ENCODE measurements at regions not wholly inside any gene's neighbourhood (a gene's known extent, or its start where the extent isn't known, plus 50 kb on each side); places are given as distances from the start of the nearest gene placed in this dataset.

GRCh38 chr12:90819709-90820108 is 135.3 kb downstream of the CCER1 start (continued):
- TF ChIP-seq CUX1 (IDR thresholded peaks at IDR 0.05; ENCODE audit: insufficient replicate concordance, low read depth, low read length): no peak

DNA sequence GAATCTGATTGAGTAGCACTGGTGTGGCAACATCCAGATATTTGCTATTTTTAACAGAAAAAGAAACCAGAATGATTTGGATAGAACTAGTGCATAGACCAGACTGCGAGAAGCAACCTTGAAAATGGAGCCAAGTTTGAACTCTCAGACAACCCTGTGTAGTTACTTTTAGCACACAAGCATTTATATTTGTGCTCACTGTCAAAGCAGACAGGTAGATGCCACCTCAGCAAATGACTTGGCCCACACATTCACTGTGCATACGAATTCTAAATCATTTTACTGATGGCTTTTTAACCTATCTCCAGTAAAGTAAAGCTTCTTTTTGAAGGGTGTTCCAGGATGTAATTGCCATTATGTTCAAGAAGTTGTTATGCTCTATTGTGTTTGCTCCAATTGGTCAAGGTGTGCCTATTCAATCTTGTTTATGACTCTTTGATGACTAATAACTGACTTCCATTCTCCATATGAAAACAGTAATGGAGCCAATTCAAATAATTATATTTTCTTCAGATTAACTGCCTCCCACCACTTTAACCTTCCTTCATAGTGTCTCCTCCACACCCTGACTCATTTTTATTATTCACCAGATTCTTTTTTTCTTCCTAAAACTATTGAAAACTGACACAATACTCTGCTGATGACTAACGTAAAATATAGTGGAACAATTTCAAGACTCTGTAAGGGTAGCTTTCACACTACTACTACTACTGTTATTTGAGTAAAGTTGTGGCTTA is 138.5 kb downstream of the CCER1 start:
- ATAC-seq (no peak), DNase-seq (ENCODE audit: low read depth, low spot score) (no peak), FAIRE-seq (no peak)
- ChIA-PET SMC1A (ENCODE audit: uncharacterized antibody, unreplicated experiment) (no interaction called here), CTCF (no interaction called here), RAD21 (ENCODE audit: unreplicated experiment) (no interaction called here), POLR2A (no interaction called here)
- Histone ChIP-seq H3K4me1 (ENCODE audit: control insufficient read depth, insufficient read depth, low read length) (no peaks in the 10 kb centered on the region), H3K9me3 (replicated peaks; ENCODE audit: control insufficient read depth, insufficient read depth, low read length) (no peaks in the 10 kb centered on the region), H2AFZ (ENCODE audit: control insufficient read depth, low read depth, low read length) (no peak overlapping the region), H4K20me1 (ENCODE audit: control insufficient read depth, insufficient read depth) (no peaks in the 10 kb centered on the region), H3K4me2 (ENCODE audit: control insufficient read depth, insufficient read depth) (no peak overlapping the region), H3K36me3 (ENCODE audit: control insufficient read depth in 2 of 2, insufficient read depth in 2 of 2, low read length in 1 of 2) (no peaks in the 10 kb centered on the region), H3K4me3 (no peak overlapping the region), H3K27me3 (replicated peaks in 1 of 2; ENCODE audit: control insufficient read depth in 2 of 2, insufficient read depth in 2 of 2, low read length in 1 of 2) (no peaks in the 10 kb centered on the region), H3K9ac (ENCODE audit: control insufficient read depth, insufficient read depth, low read length) (no peak overlapping the region), H3K27ac (ENCODE audit: control insufficient read depth, insufficient read depth) (no peak overlapping the region), H3K79me2 (ENCODE audit: control insufficient read depth, insufficient read depth, low read length) (no peaks in the 10 kb centered on the region)
- 10% methylated on average over 3 of the region's 3 CpGs for WGBS (ENCODE audit: insufficient coverage, insufficient replicate concordance, low lambda C conversion rate, missing lambda C conversion rate)
- intact Hi-C loops (cut with micrococcal nuclease; ENCODE audit: unreplicated experiment): no loop called here
- in situ Hi-C loops (cut with MboI): no loop called here
- BruUV-seq (replicated peaks): no TSS peak
- TF ChIP-seq CHD1 (IDR thresholded peaks at IDR 0.05; ENCODE audit: low read depth, low read length): no peak
- TF ChIP-seq IRF3 (IDR thresholded peaks at IDR 0.05): no peak
- no peak for TF ChIP-seq POLR2AphosphoS5 (IDR thresholded peaks at IDR 0.05; ENCODE audit: low read length)
- TF ChIP-seq CTCF (IDR thresholded peaks at IDR 0.05 in 2 of 3, conservative IDR thresholded peaks at IDR 0.05 in 1 of 3; ENCODE audit: control insufficient read depth in 2 of 3, extremely low read depth in 1 of 3, insufficient read depth in 1 of 3, low read depth in 3 of 3, low read length in 3 of 3): no peak
- no peak for TF ChIP-seq USF1 (IDR thresholded peaks at IDR 0.05; ENCODE audit: borderline replicate concordance, extremely low read length, insufficient read depth, low read depth, low read length)
- no peak for TF ChIP-seq ZBED1 (IDR thresholded peaks at IDR 0.05; ENCODE audit: borderline replicate concordance)
- no peak for TF ChIP-seq IRF5 (IDR thresholded peaks at IDR 0.05; ENCODE audit: borderline replicate concordance)

Data from GM12878 (cell line).